NCI-H1092 treated with DMSO at 0.1 percent for 48 hours (cell line): ENCODE measurements at regions not wholly inside any gene's neighbourhood (a gene's known extent, or its start where the extent isn't known, plus 50 kb on each side); places are given as distances from the start of the nearest gene placed in this dataset.
"Not testable (repeated sequence)": the region's sequence is repeated elsewhere in the genome, so short reads cannot be mapped to it uniquely, and the experiment has no call there.

ENCODE experiments used
- DNase-seq: peaks from one replicate; lab custom pipeline; 2025; lab: John Stamatoyannopoulos, UW

GRCh38 chr16:22656573-22656972 lies 145.9 kb downstream of the NPIPB5 start:
- DNase-seq, result not testable (repeated sequence)

- DNase-seq, result peak; percentile 33
Observed at GRCh38 chr16:22659933-22660332, 149.2 kb downstream of the NPIPB5 start.

GRCh38 chr16:22660441-22661160 lies 149.9 kb downstream of the NPIPB5 start:
- no peak for DNase-seq

- DNase-seq, result no peak
Observed at GRCh38 chr16:22661161-22661647, 150.5 kb downstream of the NPIPB5 start.

GRCh38 chr16:22662958-22663357 lies 151.0 kb upstream of the HS3ST2 start:
- DNase-seq, result not testable (repeated sequence)

- DNase-seq, result no peak
Observed at GRCh38 chr16:22663389-22664064, 150.4 kb upstream of the HS3ST2 start.

- DNase-seq, result peak; percentile 54
Observed at GRCh38 chr16:22664132-22664531, 149.8 kb upstream of the HS3ST2 start.

- DNase-seq, result no peak
Observed at GRCh38 chr16:22664561-22664997, 149.4 kb upstream of the HS3ST2 start.

- DNase-seq, result no peak
Observed at GRCh38 chr16:22665048-22665797, 148.7 kb upstream of the HS3ST2 start.

GRCh38 chr16:22665803-22666202 lies 148.2 kb upstream of the HS3ST2 start:
- DNase-seq, result no peak

- DNase-seq, result no peak
Observed at GRCh38 chr16:22668318-22668717, 145.6 kb upstream of the HS3ST2 start.

GRCh38 chr16:22670044-22670536 lies 143.9 kb upstream of the HS3ST2 start:
- no peak for DNase-seq

GRCh38 chr16:22670551-22671041 lies 143.4 kb upstream of the HS3ST2 start:
- peak; percentile 12 for DNase-seq

GRCh38 chr16:22671301-22672076 lies 142.5 kb upstream of the HS3ST2 start:
- no peak for DNase-seq

- no peak for DNase-seq
Observed at GRCh38 chr16:22672830-22673210, 141.1 kb upstream of the HS3ST2 start.

- DNase-seq, result no peak
Observed at GRCh38 chr16:22673421-22673831, 140.5 kb upstream of the HS3ST2 start.

GRCh38 chr16:22674832-22675191 lies 139.2 kb upstream of the HS3ST2 start:
- DNase-seq, result no peak

- DNase-seq, result no peak
Observed at GRCh38 chr16:22675745-22676540, 138.0 kb upstream of the HS3ST2 start.

GRCh38 chr16:22677024-22677830 lies 136.7 kb upstream of the HS3ST2 start:
- DNase-seq, result no peak

- no peak for DNase-seq
Observed at GRCh38 chr16:22678311-22678710, 135.7 kb upstream of the HS3ST2 start.
